T-cell (primary cell): ENCODE measurements at regions not wholly inside any gene's neighbourhood (a gene's known extent, or its start where the extent isn't known, plus 50 kb on each side); places are given as distances from the start of the nearest gene placed in this dataset.

Experiments
- ATAC-seq, 4 experiments: fragments of 200-7000 bp in 3 of 4; fragments of 150-1000 bp in 1 of 4; cut with Tn5 transposase; replicated peaks in 1 of 4; 1 replicate in 3 of 4; 2 replicates in 1 of 4; pipeline ENCODE4 v1.10.0; 2021; ENCODE audit warnings: moderate library complexity in 3 of 4, mild to moderate bottlenecking in 2 of 4, moderate number of reproducible peaks in 1 of 4
- CTCF ChIA-PET, 2 donors: fragments of 300-600 bp; sonication (Branson Sonifier 250); formaldehyde crosslinking; loops; one replicate each; lab custom pipeline; 2022; ENCODE audit warnings: antibody characterized with exemption in 2 of 2; lab: Charles Lee
- POLR2A ChIA-PET, 2 donors: fragments of 300-600 bp; sonication (Branson Sonifier 250); formaldehyde crosslinking; loops; one replicate each; lab custom pipeline; 2022; ENCODE audit warnings: antibody characterized with exemption in 2 of 2; lab: Charles Lee
- DNase-seq, 35 experiments: peaks; one replicate each; pipeline versions ENCODE4 v3.0.0 to v3.0.0-alpha.2; 2013 to 2023
- H3K27ac ChIP-seq: one replicate; pipeline ENCODE4 v1.5.1; 2013; ENCODE audit warnings: low read length
- H3K27me3 ChIP-seq, 2 experiments: replicated peaks in 1 of 2; 1 replicate in 1 of 2; 2 replicates in 1 of 2; pipeline versions ENCODE4 v1.6.1 to v1.7.0; 2013; ENCODE audit warnings: low read length in 1 of 2, mixed read lengths in 1 of 2; ENCODE audit not compliant: control insufficient read depth in 2 of 2, insufficient read depth in 2 of 2; ENCODE audit errors: extremely low read depth in 1 of 2
- H3K36me3 ChIP-seq, 2 donors: 1 replicate in 1 of 2; 2 replicates in 1 of 2; pipeline versions ENCODE4 v1.6.1 to v1.7.0; 2013; ENCODE audit warnings: low read length in 1 of 2; ENCODE audit not compliant: control insufficient read depth in 2 of 2, insufficient read depth in 1 of 2; ENCODE audit errors: extremely low read depth in 1 of 2
- H3K4me1 ChIP-seq, 2 experiments: 1 replicate in 1 of 2; 2 replicates in 1 of 2; pipeline versions ENCODE4 v1.6.1 to v1.7.0; 2013; ENCODE audit warnings: low read length in 2 of 2, mixed read lengths in 1 of 2; ENCODE audit not compliant: insufficient read depth in 2 of 2, control insufficient read depth in 1 of 2; ENCODE audit errors: extremely low read depth in 1 of 2
- H3K4me3 ChIP-seq, 2 donors: 1 replicate in 1 of 2; 2 replicates in 1 of 2; pipeline versions ENCODE4 v1.5.1 to v1.7.0; 2013; ENCODE audit warnings: mild to moderate bottlenecking in 2 of 2, low read length in 1 of 2, moderate library complexity in 1 of 2; ENCODE audit not compliant: control insufficient read depth in 1 of 2; ENCODE audit errors: extremely low read depth in 1 of 2
- H3K9me3 ChIP-seq: 2 replicates; pipeline ENCODE4 v1.7.0; 2013
- H3K27ac Mint-ChIP-seq, 2 donors: one replicate each; pipeline ENCODE4 v1.8.0; 2020 to 2021; ENCODE audit warnings: mild to moderate bottlenecking in 2 of 2, mixed read lengths in 2 of 2
- H3K27me3 Mint-ChIP-seq, 2 donors: one replicate each; pipeline ENCODE4 v1.8.0; 2021 to 2022; ENCODE audit warnings: mixed read lengths in 2 of 2
- H3K36me3 Mint-ChIP-seq: one replicate; pipeline ENCODE4 v1.8.0; 2021; ENCODE audit warnings: mixed read lengths
- H3K4me1 Mint-ChIP-seq, 3 donors: one replicate each; pipeline ENCODE4 v1.8.0; 2020 to 2022; ENCODE audit warnings: mixed read lengths in 3 of 3, mild to moderate bottlenecking in 1 of 3
- H3K4me3 Mint-ChIP-seq, 3 donors: one replicate each; pipeline ENCODE4 v1.8.0; 2020 to 2022; ENCODE audit warnings: mild to moderate bottlenecking in 3 of 3, mixed read lengths in 3 of 3, moderate library complexity in 3 of 3
- H3K9me3 Mint-ChIP-seq, 3 donors: one replicate each; pipeline ENCODE4 v1.8.0; 2020 to 2022; ENCODE audit warnings: mixed read lengths in 3 of 3
- WGBS: methylation state at CpG from one replicate; pipeline ENCODE4 v1.1.5; 2013; ENCODE audit warnings: missing lambda C conversion rate; ENCODE audit not compliant: insufficient coverage; 5-methylcytosine and 5-hydroxymethylcytosine counted together

GRCh38 chr5:135641734-135642487, 63.1 kb upstream of the CXCL14 start:
- Mint-ChIP-seq H3K4me1 (no peaks in the 10 kb centered on the region), H3K9me3 (no peaks in the 10 kb centered on the region), H3K36me3 (no peaks in the 10 kb centered on the region), H3K27me3 (peaks cover 0 to 12% of the 10 kb centered on the region in 2 donors), H3K27ac (no peak overlapping the region), H3K4me3 (no peak overlapping the region)
- ChIA-PET POLR2A (no interaction called here), CTCF (no interaction called here)
- WGBS: 43% methylated on average over 2 of the region's 3 CpGs
- Histone ChIP-seq H3K27ac (no peak overlapping the region), H3K4me1 (no peaks in the 10 kb centered on the region), H3K36me3 (no peaks in the 10 kb centered on the region), H3K4me3 (no peak overlapping the region), H3K9me3 (no peaks in the 10 kb centered on the region), H3K27me3 (peaks cover 0 to 2% of the 10 kb centered on the region in 2 experiments)
- ATAC-seq (no peak), DNase-seq (no peak)

- no peaks in the 10 kb centered on the region for H3K4me1 ChIP-seq
- no peaks in the 10 kb centered on the region for H3K4me1 Mint-ChIP-seq
- ChIA-PET POLR2A (interaction anchor here in 1 of 2 donors (0.5 kb wide), 1 partner anchor 1116 kb away, joined by 3 read pairs; no protein-coding TSS in a partner anchor), CTCF (no interaction called here)
- peaks cover 0 to 2% of the 10 kb centered on the region in 2 experiments for H3K27me3 ChIP-seq
- DNase-seq (no peak), ATAC-seq (no peak)
- no peaks in the 10 kb centered on the region for H3K9me3 Mint-ChIP-seq
- H3K27ac Mint-ChIP-seq: no peak overlapping the region
- no peaks in the 10 kb centered on the region for H3K36me3 ChIP-seq
- H3K27me3 Mint-ChIP-seq: peaks cover 4 to 14% of the 10 kb centered on the region in 2 donors
- no peak overlapping the region for H3K4me3 ChIP-seq
- WGBS: 50% methylated on average over 1 of the region's 1 CpG
- H3K36me3 Mint-ChIP-seq: no peaks in the 10 kb centered on the region
- no peak overlapping the region for H3K27ac ChIP-seq
- no peak overlapping the region for H3K4me3 Mint-ChIP-seq
- no peaks in the 10 kb centered on the region for H3K9me3 ChIP-seq
These were observed 62.5 kb upstream of the CXCL14 start for GRCh38 chr5:135641319-135641718.

GRCh38 chr5:135635451-135635850, 56.7 kb upstream of the CXCL14 start:
- CTCF ChIA-PET: interaction anchor here in 1 of 2 donors (0.6 kb wide), 1 partner anchor 64 kb away, joined by 4 read pairs; no protein-coding TSS in a partner anchor
- no peaks in the 10 kb centered on the region for H3K9me3 Mint-ChIP-seq

GRCh38 chr5:135632798-135633197, 54.0 kb upstream of the CXCL14 start:
- WGBS: 68% methylated on average over 5 of the region's 5 CpGs
- Mint-ChIP-seq H3K9me3 (no peaks in the 10 kb centered on the region), H3K4me1 (no peaks in the 10 kb centered on the region), H3K27ac (no peak overlapping the region), H3K4me3 (no peak overlapping the region), H3K36me3 (no peaks in the 10 kb centered on the region), H3K27me3 (peaks cover 15 to 20% of the 10 kb centered on the region in 2 donors)
- ChIA-PET CTCF (no interaction called here), POLR2A (no interaction called here)
- DNase-seq (no peak), ATAC-seq (no peak)
- H3K36me3 ChIP-seq: no peaks in the 10 kb centered on the region
- no peak overlapping the region for H3K27ac ChIP-seq
- H3K27me3 ChIP-seq: peaks cover 0 to 5% of the 10 kb centered on the region in 2 experiments
- H3K4me1 ChIP-seq: no peaks in the 10 kb centered on the region
- no peak overlapping the region for H3K4me3 ChIP-seq
- no peaks in the 10 kb centered on the region for H3K9me3 ChIP-seq

More at GRCh38 chr5:135635451-135635850, 56.7 kb upstream of the CXCL14 start:
- DNase-seq (no peak), ATAC-seq (no peak)
- POLR2A ChIA-PET: no interaction called here
- Histone ChIP-seq H3K27me3 (peaks cover 0 to 2% of the 10 kb centered on the region in 2 experiments), H3K27ac (no peak overlapping the region), H3K4me3 (no peak overlapping the region), H3K36me3 (no peaks in the 10 kb centered on the region), H3K4me1 (no peaks in the 10 kb centered on the region), H3K9me3 (no peaks in the 10 kb centered on the region)
- H3K27ac Mint-ChIP-seq: no peak overlapping the region
- H3K27me3 Mint-ChIP-seq: peaks cover 12 to 23% of the 10 kb centered on the region in 2 donors
- no peak overlapping the region for H3K4me3 Mint-ChIP-seq
- H3K4me1 Mint-ChIP-seq: no peaks in the 10 kb centered on the region
- 71% methylated on average over 4 of the region's 5 CpGs for WGBS
- no peaks in the 10 kb centered on the region for H3K36me3 Mint-ChIP-seq

GRCh38 chr5:135631391-135631790, 52.6 kb upstream of the CXCL14 start:
- ChIA-PET POLR2A (no interaction called here), CTCF (no interaction called here)
- Mint-ChIP-seq H3K27me3 (peaks cover 13 to 21% of the 10 kb centered on the region in 2 donors), H3K4me3 (no peak overlapping the region), H3K27ac (no peak overlapping the region), H3K4me1 (no peaks in the 10 kb centered on the region), H3K36me3 (no peaks in the 10 kb centered on the region), H3K9me3 (no peaks in the 10 kb centered on the region)
- Histone ChIP-seq H3K9me3 (no peaks in the 10 kb centered on the region), H3K27ac (no peak overlapping the region), H3K4me3 (no peak overlapping the region), H3K27me3 (peaks cover 0 to 8% of the 10 kb centered on the region in 2 experiments), H3K36me3 (no peaks in the 10 kb centered on the region), H3K4me1 (no peaks in the 10 kb centered on the region)
- DNase-seq: no peak
- 75% methylated on average over 1 of the region's 3 CpGs for WGBS
- ATAC-seq: no peak

- Mint-ChIP-seq H3K4me3 (no peak overlapping the region), H3K4me1 (no peaks in the 10 kb centered on the region), H3K9me3 (no peaks in the 10 kb centered on the region), H3K27ac (no peak overlapping the region), H3K27me3 (peaks cover 10 to 22% of the 10 kb centered on the region in 2 donors), H3K36me3 (no peaks in the 10 kb centered on the region)
- CTCF ChIA-PET: no interaction called here
- 90% methylated on average over 3 of the region's 4 CpGs for WGBS
- Histone ChIP-seq H3K4me1 (no peaks in the 10 kb centered on the region), H3K36me3 (no peaks in the 10 kb centered on the region), H3K27ac (no peak overlapping the region), H3K27me3 (peaks cover 0 to 8% of the 10 kb centered on the region in 2 experiments), H3K4me3 (no peak overlapping the region), H3K9me3 (no peaks in the 10 kb centered on the region)
- DNase-seq (no peak), ATAC-seq (no peak)
- POLR2A ChIA-PET: no interaction called here
These were observed 50.9 kb upstream of the CXCL14 start for GRCh38 chr5:135629666-135630065.
